GM10248 (cell line): ENCODE measurements at regions not wholly inside any gene's neighbourhood (a gene's known extent, or its start where the extent isn't known, plus 50 kb on each side); places are given as distances from the start of the nearest gene placed in this dataset.

Source experiments
- CTCF ChIA-PET: fragments of 300-600 bp; sonication (Branson Sonifier 250); formaldehyde crosslinking; extraction: SDS; loops from one replicate; lab custom pipeline; 2021; ENCODE audit warnings: antibody characterized with exemption; lab: Yijun Ruan, JAX
- POLR2A ChIA-PET: fragments of 350-650 bp; sonication (Branson Sonifier 250); formaldehyde crosslinking; extraction: SDS; loops from one replicate; lab custom pipeline; 2020; ENCODE audit warnings: antibody characterized with exemption; lab: Yijun Ruan, JAX
- DNase-seq: peaks from one replicate; pipeline ENCODE4 v3.0.0; 2012; ENCODE audit errors: extremely low spot score
- CTCF ChIP-seq: IDR thresholded peaks from 2 replicates; pipeline ENCODE4 v1.5.1; 2012; ENCODE audit warnings: mild to moderate bottlenecking, low read depth; ENCODE audit errors: extremely low read depth, missing control alignments, control extremely low read depth

GRCh38 chr1:99461499-99461898 lies 184.4 kb upstream of the PALMD start:
- TF ChIP-seq CTCF = no peak
- CTCF ChIA-PET = interaction anchor here (0.9 to 1.2 kb wide), 3 partner anchors 8 to 20 kb away, joined by 3 to 4 read pairs (median 3); no protein-coding TSS in a partner anchor

GRCh38 chr1:99464738-99465137 lies 181.2 kb upstream of the PALMD start:
- ChIA-PET POLR2A (no interaction called here), CTCF (interaction anchor here (0.9 kb wide), 1 partner anchor 10 kb away, joined by 4 read pairs; no protein-coding TSS in a partner anchor)
- no peak for TF ChIP-seq CTCF
- DNase-seq = no peak

More at GRCh38 chr1:99461499-99461898, 184.4 kb upstream of the PALMD start:
- POLR2A ChIA-PET = no interaction called here
- DNase-seq = no peak

- CTCF ChIA-PET = interaction anchor here (0.9 kb wide), 1 partner anchor 10 kb away, joined by 4 read pairs; no protein-coding TSS in a partner anchor
- no peak for TF ChIP-seq CTCF
- DNase-seq = no peak
- POLR2A ChIA-PET = no interaction called here
These were observed 180.6 kb upstream of the PALMD start for GRCh38 chr1:99465176-99465900.

- ChIA-PET POLR2A (no interaction called here), CTCF (interaction anchor here (0.9 to 2.3 kb wide), 2 partner anchors 10 to 11 kb away, joined by 3 to 6 read pairs; no protein-coding TSS in a partner anchor)
- DNase-seq = no peak
- no peak for TF ChIP-seq CTCF
These were observed 178.3 kb upstream of the PALMD start for GRCh38 chr1:99467645-99468044.

- ChIA-PET CTCF (interaction anchor here (1.0 to 1.2 kb wide), 3 partner anchors 9 to 21 kb away, joined by 3 to 6 read pairs (median 3); no protein-coding TSS in a partner anchor), POLR2A (no interaction called here)
- no peak for DNase-seq
- no peak for TF ChIP-seq CTCF
These were observed 176.4 kb upstream of the PALMD start for GRCh38 chr1:99469550-99469971.

- TF ChIP-seq CTCF = no peak
- no peak for DNase-seq
- ChIA-PET CTCF (interaction anchor here (1.0 to 1.6 kb wide), 5 partner anchors 9 to 678 kb away, joined by 3 to 4 read pairs (median 3); no protein-coding TSS in a partner anchor), POLR2A (no interaction called here)
These were observed 173.0 kb upstream of the PALMD start for GRCh38 chr1:99472893-99473292.
